ENCODE measurements at regions not wholly inside any gene's neighbourhood (a gene's known extent, or its start where the extent isn't known, plus 50 kb on each side); places are given as distances from the start of the nearest gene placed in this dataset.
A peak's percentile ranks its signal among the peaks of the same experiment; 100 is the strongest.

DNA sequence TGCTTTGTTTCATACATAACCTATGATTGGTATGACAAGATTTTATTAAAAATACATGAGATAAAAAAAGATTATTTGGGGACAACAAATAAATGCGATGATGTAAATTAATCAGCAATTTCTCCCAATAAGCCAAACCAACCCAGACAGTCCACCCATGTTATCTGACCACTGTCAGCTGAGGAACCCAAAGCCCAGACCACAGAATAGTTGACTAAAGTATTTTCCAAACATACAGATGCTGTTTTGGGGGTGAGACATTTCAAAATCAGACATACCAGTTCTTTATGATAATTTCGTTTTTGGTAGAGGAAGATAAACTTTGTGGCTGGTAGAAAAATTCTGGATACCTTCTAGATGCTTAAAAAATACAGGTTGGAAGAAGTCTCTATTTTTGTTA lies 650.8 kb upstream of the FAM241A start:
- BruUV-seq (replicated peaks) = no TSS peak
- Histone ChIP-seq H3K9me3 (ENCODE audit: control insufficient read depth, insufficient read depth, low read length) (no peaks in the 10 kb centered on the region), H3K14ac (replicated peaks; ENCODE audit: low read depth, low read length) (no peak overlapping the region), H3K18ac (ENCODE audit: low read depth, low read length) (no peak overlapping the region), H3K27me3 (ENCODE audit: control insufficient read depth, insufficient read depth, low read length) (no peaks in the 10 kb centered on the region), H3K4me2 (ENCODE audit: low read depth, low read length) (peak overlapping the region; percentile 56; the same call in 1 of the 2 replicates), H3K4me3 (ENCODE audit: insufficient read depth, low read depth, low read length) (no peak overlapping the region), H2AFZ (replicated peaks; ENCODE audit: low read length, poor library complexity) (no peak overlapping the region), H2BK15ac (ENCODE audit: low read depth, low read length) (no peak overlapping the region), H3K79me1 (ENCODE audit: low read depth in 1 of 2, low read length in 2 of 2) (no peaks in the 10 kb centered on the region), H4K20me1 (ENCODE audit: insufficient read depth, low read length) (no peaks in the 10 kb centered on the region), H3K23ac (ENCODE audit: low read depth, low read length) (no peak overlapping the region), H2BK120ac (ENCODE audit: low read depth, low read length) (no peak overlapping the region), H3K4me1 (ENCODE audit: control insufficient read depth, insufficient read depth, low read length) (no peaks in the 10 kb centered on the region), H3K27ac (ENCODE audit: insufficient read depth, low read length) (no peak overlapping the region), H2BK20ac (ENCODE audit: low read depth, low read length) (0 out of 2 replicates have a peak overlapping the region, but pooled peaks have one; percentile 15), H3K36me3 (ENCODE audit: control insufficient read depth, insufficient read depth, low read length) (no peaks in the 10 kb centered on the region), H3K4ac (ENCODE audit: low read depth, low read length) (peak overlapping the region; percentile 37; the same call in 1 of the 2 replicates), H4K8ac (ENCODE audit: low read depth in 2 of 2, low read length in 2 of 2) (0 out of 4 replicates have a peak overlapping the region, but pooled peaks of 1 of the 2 experiments have one; percentile 9), H2AK9ac (replicated peaks; ENCODE audit: low read depth, low read length, poor library complexity) (no peak overlapping the region), H3K9me1 (ENCODE audit: insufficient read depth, low read length) (no peaks in the 10 kb centered on the region), H3K56ac (ENCODE audit: extremely low read depth, insufficient read depth, low read length) (peak overlapping the region; percentile 54; the same call in 1 of the 2 replicates), H3K9ac (ENCODE audit: low read depth, low read length) (no peak overlapping the region), H4K5ac (ENCODE audit: low read depth, low read length) (no peak overlapping the region), H2BK5ac (ENCODE audit: low read depth, low read length, poor library complexity, severe bottlenecking) (peak overlapping the region; percentile 72), H4K91ac (ENCODE audit: insufficient read depth, low read depth, low read length) (no peak overlapping the region; the same call in 1 of the 2 replicates), H2AK5ac (ENCODE audit: low read depth, low read length) (no peak overlapping the region)
- ATAC-seq (ENCODE audit: low read depth) = peak; percentile 43
- TF ChIP-seq POLR2A (IDR thresholded peaks at IDR 0.05; ENCODE audit: low read depth, low read length) = no peak
- TF ChIP-seq MXI1 (IDR thresholded peaks at IDR 0.05; ENCODE audit: borderline replicate concordance, low read depth, low read length) = no peak
- TF ChIP-seq MAZ (IDR thresholded peaks at IDR 0.05; ENCODE audit: borderline replicate concordance, low read depth, low read length) = no peak
- no peak for TF ChIP-seq RFX5 (IDR thresholded peaks at IDR 0.05; ENCODE audit: low read depth, low read length)
- no peak for TF ChIP-seq MAFK (IDR thresholded peaks at IDR 0.05; ENCODE audit: low read depth, low read length)
- no peak for TF ChIP-seq SMC3 (IDR thresholded peaks at IDR 0.05; ENCODE audit: low read depth, low read length)
- TF ChIP-seq NFE2L2 (IDR thresholded peaks at IDR 0.05; ENCODE audit: low read depth, low read length) = no peak
- no peak for TF ChIP-seq RCOR1 (IDR thresholded peaks at IDR 0.05; ENCODE audit: insufficient replicate concordance, low read length)
- no peak for TF ChIP-seq FOS (IDR thresholded peaks at IDR 0.05; ENCODE audit: low read depth, low read length)
- no peak for TF ChIP-seq BHLHE40 (IDR thresholded peaks at IDR 0.05; ENCODE audit: low read depth, low read length)
- ChIA-PET POLR2A (ENCODE audit: unreplicated experiment) (interaction anchor here (0.6 kb wide), 1 partner anchor 103 kb away, joined by 7 read pairs; no protein-coding TSS in a partner anchor), CTCF (interaction anchor here (1.1 kb wide), 1 partner anchor 10 kb away, joined by 3 read pairs; no protein-coding TSS in a partner anchor)
- DNase-seq = peak; percentile 13
- in situ Hi-C loops (cut with MboI; ENCODE audit: low sequenced_read_pairs) = no loop called here
- dilution Hi-C loops (cut with HindIII; ENCODE audit: low sequenced_read_pairs, unreplicated experiment) = no loop called here
- intact Hi-C loops (cut with micrococcal nuclease) = no loop called here
- WGBS, 2 experiments (ENCODE audit: extremely low coverage in 2 of 2, insufficient read length in 1 of 2) = no CpG with 5 or more reads among the region's 2 CpGs

All from IMR-90 (cell line).